Endothelial cell of umbilical vein (primary cell): ENCODE measurements at regions not wholly inside any gene's neighbourhood (a gene's known extent, or its start where the extent isn't known, plus 50 kb on each side); places are given as distances from the start of the nearest gene placed in this dataset.

Source experiments
- CTCF ChIP-seq, 2 donors: IDR thresholded peaks; 1 replicate in 1 of 2; 2 replicates in 1 of 2; pipeline ENCODE4 v1.5.1; 2011; ENCODE audit warnings: low read length in 2 of 2, mild to moderate bottlenecking in 2 of 2, moderate library complexity in 2 of 2, control low read depth in 1 of 2, inconsistent platforms in 1 of 2, low read depth in 1 of 2; ENCODE audit not compliant: insufficient read depth in 1 of 2; ENCODE audit errors: extremely low read depth in 1 of 2
- EZH2 ChIP-seq: IDR thresholded peaks from 2 replicates; pipeline ENCODE4 v1.6.1; 2012; ENCODE audit warnings: borderline replicate concordance, low read depth, mild to moderate bottlenecking, moderate library complexity, low read length, inconsistent platforms; ENCODE audit not compliant: severe bottlenecking
- FOS ChIP-seq: IDR thresholded peaks from 2 replicates; pipeline ENCODE4 v1.6.1; 2011; ENCODE audit warnings: mild to moderate bottlenecking, low read length, moderate library complexity, borderline replicate concordance; ENCODE audit not compliant: insufficient read depth

- TF ChIP-seq EZH2 = no peak
- TF ChIP-seq FOS = no peak
- no peak for TF ChIP-seq CTCF (IDR thresholded peaks at IDR 0.05; ENCODE audit: extremely low read depth in 1 of 2, insufficient read depth in 1 of 2, low read depth in 1 of 2, low read length in 2 of 2)
These were observed 65.8 kb upstream of the PAPPA start for GRCh38 chr9:116087751-116088194.
